PC-3 (cell line): ENCODE measurements at regions not wholly inside any gene's neighbourhood (a gene's known extent, or its start where the extent isn't known, plus 50 kb on each side); places are given as distances from the start of the nearest gene placed in this dataset.

Source experiments
- EZH2 ChIP-seq: fragments of 300-600 bp; sonication (generic); IDR thresholded peaks from one replicate; pipeline ENCODE4 v1.6.1; 2017; ENCODE audit warnings: antibody characterized with exemption, mild to moderate bottlenecking, low read length; ENCODE audit not compliant: unreplicated experiment
- TF ChIP-seq, protein P1 (sequence below): fragments of 300-600 bp; sonication (generic); conservative IDR thresholded peaks from 2 replicates; pipeline ENCODE4 v1.5.1; 2017; ENCODE audit warnings: antibody characterized with exemption, low read depth, mild to moderate bottlenecking, low read length

DNA sequence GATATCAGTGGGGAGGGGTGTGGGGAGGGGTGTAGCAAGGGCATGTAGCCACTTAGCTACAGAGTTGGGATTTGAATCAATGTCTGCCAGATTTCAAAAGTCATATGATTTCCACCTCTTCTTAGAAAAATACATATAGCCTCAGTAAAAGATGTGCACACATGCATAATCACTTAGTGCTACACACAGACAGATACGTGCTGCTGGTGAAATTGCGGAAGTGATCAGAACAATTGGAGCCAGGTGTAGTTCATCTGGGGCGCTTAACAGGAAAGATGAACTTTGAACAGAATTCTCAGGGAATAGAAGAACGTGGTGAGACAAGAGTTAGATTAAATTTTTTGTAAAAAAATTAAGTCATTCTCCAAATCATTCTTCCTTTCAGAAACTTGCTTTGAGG, 333.1 kb downstream of the KCNRG start:
- TF ChIP-seq, protein P1, sequence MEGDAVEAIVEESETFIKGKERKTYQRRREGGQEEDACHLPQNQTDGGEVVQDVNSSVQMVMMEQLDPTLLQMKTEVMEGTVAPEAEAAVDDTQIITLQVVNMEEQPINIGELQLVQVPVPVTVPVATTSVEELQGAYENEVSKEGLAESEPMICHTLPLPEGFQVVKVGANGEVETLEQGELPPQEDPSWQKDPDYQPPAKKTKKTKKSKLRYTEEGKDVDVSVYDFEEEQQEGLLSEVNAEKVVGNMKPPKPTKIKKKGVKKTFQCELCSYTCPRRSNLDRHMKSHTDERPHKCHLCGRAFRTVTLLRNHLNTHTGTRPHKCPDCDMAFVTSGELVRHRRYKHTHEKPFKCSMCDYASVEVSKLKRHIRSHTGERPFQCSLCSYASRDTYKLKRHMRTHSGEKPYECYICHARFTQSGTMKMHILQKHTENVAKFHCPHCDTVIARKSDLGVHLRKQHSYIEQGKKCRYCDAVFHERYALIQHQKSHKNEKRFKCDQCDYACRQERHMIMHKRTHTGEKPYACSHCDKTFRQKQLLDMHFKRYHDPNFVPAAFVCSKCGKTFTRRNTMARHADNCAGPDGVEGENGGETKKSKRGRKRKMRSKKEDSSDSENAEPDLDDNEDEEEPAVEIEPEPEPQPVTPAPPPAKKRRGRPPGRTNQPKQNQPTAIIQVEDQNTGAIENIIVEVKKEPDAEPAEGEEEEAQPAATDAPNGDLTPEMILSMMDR = no peak
- no peak for TF ChIP-seq EZH2
